HepG2 (cell line): ENCODE measurements at regions not wholly inside any gene's neighbourhood (a gene's known extent, or its start where the extent isn't known, plus 50 kb on each side); places are given as distances from the start of the nearest gene placed in this dataset.

Experiments
- ATAC-seq: fragments of 200-7000 bp; cut with Tn5 transposase; 3 replicates; pipeline ENCODE4 v1.9.1; 2020; ENCODE audit warnings: mild to moderate bottlenecking, moderate library complexity
- BruUV-seq: library from RNA; stranded (reverse); fragments of 400-500 nt; replicated peaks from 2 replicates; lab custom pipeline; 2021; lab: Mats Ljungman, UMichigan
- CTCF ChIA-PET: fragments of 300-600 bp; formaldehyde crosslinking; extraction: SDS; loops from one replicate; lab custom pipeline; 2021; ENCODE audit warnings: low total read pairs, inconsistent platforms, low intra/inter-chr PET ratio; lab: Yijun Ruan, JAX
- POLR2A ChIA-PET: fragments of 350-600 bp; sonication (Branson Sonifier 250); formaldehyde crosslinking; loops from one replicate; lab custom pipeline; 2020; ENCODE audit warnings: antibody characterized with exemption, inconsistent platforms; lab: Yijun Ruan, JAX
- DNase-seq: peaks from one replicate; pipeline ENCODE4 v3.0.0-alpha.2; 2015; ENCODE audit warnings: low spot score
- FAIRE-seq: peaks from 3 replicates; lab custom pipeline; 2011; peaks lifted over from hg19 to GRCh38; lab: Jason Lieb, UNC
- H2AFZ ChIP-seq: one replicate; pipeline ENCODE4 v1.6.1; 2011; ENCODE audit warnings: low read length, inconsistent platforms
- H3K27ac ChIP-seq: fragments of 300-600 bp; 3 replicates; pipeline ENCODE4 v1.8.0; 2011; ENCODE audit warnings: mixed run types, mild to moderate bottlenecking, mixed read lengths, low read length, inconsistent platforms; ENCODE audit not compliant: insufficient read depth; ENCODE audit errors: extremely low read length
- H3K27me3 ChIP-seq, 2 experiments: fragments of 200-600 bp in 1 of 2; 2 replicates in 1 of 2; 3 replicates in 1 of 2; pipeline versions ENCODE4 v1.6.0 to v1.8.0; 2011; ENCODE audit warnings: low read length in 2 of 2, mild to moderate bottlenecking in 2 of 2, moderate library complexity in 2 of 2, inconsistent platforms in 1 of 2; ENCODE audit not compliant: insufficient read depth in 2 of 2, control insufficient read depth in 1 of 2
- H3K36me3 ChIP-seq, 2 experiments: fragments of 200-600 bp in 1 of 2; replicated peaks in 1 of 2; 2 replicates in 1 of 2; 3 replicates in 1 of 2; pipeline versions ENCODE4 v1.5.1 to v1.8.0; 2011; ENCODE audit warnings: low read length in 2 of 2, inconsistent platforms in 1 of 2; ENCODE audit not compliant: insufficient read depth in 2 of 2, control insufficient read depth in 1 of 2
- H3K4me1 ChIP-seq: 2 replicates; pipeline ENCODE4 v1.5.1; 2012; ENCODE audit warnings: low read length, inconsistent platforms; ENCODE audit not compliant: insufficient read depth
- H3K4me2 ChIP-seq: 2 replicates; pipeline ENCODE4 v1.6.0; 2011; ENCODE audit warnings: low read depth, low read length, inconsistent platforms
- H3K4me3 ChIP-seq, 3 experiments: fragments of 200-600 bp in 1 of 3; sonication (generic), shearing (Covaris generic) in 1 of 3; replicated peaks in 1 of 3; 2 replicates each; pipeline ENCODE4 v1.5.1; 2011 to 2016; ENCODE audit warnings: low read length in 3 of 3, inconsistent platforms in 2 of 3, low read depth in 2 of 3, mild to moderate bottlenecking in 2 of 3, control low read depth in 1 of 3, mixed read lengths in 1 of 3; ENCODE audit not compliant: insufficient read depth in 1 of 3
- H3K79me2 ChIP-seq: one replicate; pipeline ENCODE4 v1.6.1; 2011; ENCODE audit warnings: low read length, inconsistent platforms; ENCODE audit not compliant: insufficient read depth
- H3K9ac ChIP-seq: 2 replicates; pipeline ENCODE4 v1.6.0; 2011; ENCODE audit warnings: mild to moderate bottlenecking, low read depth, low read length, inconsistent platforms; ENCODE audit not compliant: insufficient read depth
- H3K9me3 ChIP-seq: 2 replicates; pipeline ENCODE4 v1.5.1; 2012; ENCODE audit warnings: mild to moderate bottlenecking, low read length
- H4K20me1 ChIP-seq: 2 replicates; pipeline ENCODE4 v1.6.0; 2011; ENCODE audit warnings: inconsistent platforms, mild to moderate bottlenecking, low read length, moderate library complexity; ENCODE audit not compliant: insufficient read depth
- GPBP1L1 ChIP-seq: sonication (generic); formaldehyde crosslinking; IDR thresholded peaks from 2 replicates; pipeline ENCODE4 v1.5.0; 2020; ENCODE audit warnings: mild to moderate bottlenecking, missing genetic modification reagents
- HMGXB3 ChIP-seq: sonication (generic); formaldehyde crosslinking; IDR thresholded peaks from 2 replicates; pipeline ENCODE4 v1.4.0; 2020; ENCODE audit warnings: missing genetic modification reagents, borderline replicate concordance
- PAF1 ChIP-seq: IDR thresholded peaks from 2 replicates; pipeline ENCODE4 v1.6.1; 2016; ENCODE audit warnings: missing genetic modification reagents, missing compliant biosample characterization
- PRPF4 ChIP-seq: fragments of 200-400 bp; formaldehyde crosslinking; IDR thresholded peaks from 2 replicates; pipeline ENCODE4 v1.6.1; 2016; ENCODE audit warnings: low read length, low read depth; ENCODE audit not compliant: poor library complexity, severe bottlenecking
- RFX1 ChIP-seq: fragments of 450-650 bp; IDR thresholded peaks from 2 replicates; pipeline ENCODE4 v1.6.1; 2017
- ZFP36L1 ChIP-seq: sonication (generic); formaldehyde crosslinking; IDR thresholded peaks from 2 replicates; pipeline ENCODE4 v1.8.0; 2022; ENCODE audit warnings: mild to moderate bottlenecking, missing genetic modification reagents, moderate library complexity
- ZNF329 ChIP-seq: sonication (generic); formaldehyde crosslinking; IDR thresholded peaks from 2 replicates; pipeline ENCODE4 v1.9.0; 2021; ENCODE audit warnings: low read depth, mild to moderate bottlenecking, missing genetic modification reagents
- ZNF431 ChIP-seq: sonication (generic); formaldehyde crosslinking; IDR thresholded peaks from 2 replicates; pipeline ENCODE4 v1.9.0; 2022; ENCODE audit warnings: missing genetic modification reagents, low read depth, mild to moderate bottlenecking, borderline replicate concordance
- ZNF709 ChIP-seq: sonication (generic); formaldehyde crosslinking; IDR thresholded peaks from 2 replicates; pipeline ENCODE4 v1.5.0; 2020; ENCODE audit warnings: mild to moderate bottlenecking, missing genetic modification reagents
- ZNF775 ChIP-seq: sonication (generic); formaldehyde crosslinking; IDR thresholded peaks from 2 replicates; pipeline ENCODE4 v1.4.0; 2020; ENCODE audit warnings: missing genetic modification reagents, mild to moderate bottlenecking, moderate library complexity, borderline replicate concordance
- WGBS: methylation state at CpG from one replicate; pipeline ENCODE4 v1.1.6; 2017; ENCODE audit warnings: low lambda C conversion rate; 5-methylcytosine and 5-hydroxymethylcytosine counted together
- in situ Hi-C: cut with HindIII; loops from 2 replicates; pipeline ENCODE4 v1.10.0; 2017; ENCODE audit warnings: low pct_unique_long_range_greater_than_20kb; ENCODE audit not compliant: extremely low pct_ligation_motif_present
- intact Hi-C: fragments of 100-400 bp; cut with micrococcal nuclease; formaldehyde crosslinking; loops from one replicate; pipeline ENCODE4 v1.10.0; 2022; ENCODE audit not compliant: unreplicated experiment
- TF ChIP-seq, protein P1 (sequence below): sonication (generic); formaldehyde crosslinking; IDR thresholded peaks from one replicate; pipeline ENCODE4 v1.5.1; 2020; ENCODE audit warnings: mild to moderate bottlenecking, missing genetic modification reagents; ENCODE audit errors: not compliant biosample characterization

- TF ChIP-seq HMGXB3 (CRISPR knock-in tag): no peak
- no peak for TF ChIP-seq PRPF4
- TF ChIP-seq GPBP1L1 (CRISPR knock-in tag): no peak
- TF ChIP-seq ZNF775: no peak
- no peak for TF ChIP-seq PAF1 (CRISPR knock-in tag)
- no peak for TF ChIP-seq ZNF329 (CRISPR knock-in tag)
Observed at GRCh38 chr7:24127930-24128329, 156.1 kb upstream of the NPY start (continued).

- no peaks in the 10 kb centered on the region for H3K9me3 ChIP-seq
- H3K27ac ChIP-seq: no peak overlapping the region
- no peak overlapping the region for H3K9ac ChIP-seq
- FAIRE-seq: no peak
- CTCF ChIA-PET: no interaction called here
- H2AFZ ChIP-seq: no peak overlapping the region
- no peak for DNase-seq
- intact Hi-C loops (no loop called here), in situ Hi-C loops (no loop called here)
- ATAC-seq: no peak
- no peaks in the 10 kb centered on the region for H3K27me3 ChIP-seq
- no TSS peak for BruUV-seq
- no peaks in the 10 kb centered on the region for H3K4me1 ChIP-seq
- no peaks in the 10 kb centered on the region for H4K20me1 ChIP-seq
- no peaks in the 10 kb centered on the region for H3K36me3 ChIP-seq
- no peak overlapping the region for H3K4me2 ChIP-seq
- no peak overlapping the region for H3K4me3 ChIP-seq
- H3K79me2 ChIP-seq: no peaks in the 10 kb centered on the region
- POLR2A ChIA-PET: no interaction called here
- WGBS: 31% methylated on average over 1 of the region's 4 CpGs
- TF ChIP-seq RFX1 (no peak), ZFP36L1 (CRISPR knock-in tag) (no peak), ZNF431 (CRISPR knock-in tag) (no peak), ZNF709 (CRISPR knock-in tag) (no peak)
- TF ChIP-seq, protein P1, sequence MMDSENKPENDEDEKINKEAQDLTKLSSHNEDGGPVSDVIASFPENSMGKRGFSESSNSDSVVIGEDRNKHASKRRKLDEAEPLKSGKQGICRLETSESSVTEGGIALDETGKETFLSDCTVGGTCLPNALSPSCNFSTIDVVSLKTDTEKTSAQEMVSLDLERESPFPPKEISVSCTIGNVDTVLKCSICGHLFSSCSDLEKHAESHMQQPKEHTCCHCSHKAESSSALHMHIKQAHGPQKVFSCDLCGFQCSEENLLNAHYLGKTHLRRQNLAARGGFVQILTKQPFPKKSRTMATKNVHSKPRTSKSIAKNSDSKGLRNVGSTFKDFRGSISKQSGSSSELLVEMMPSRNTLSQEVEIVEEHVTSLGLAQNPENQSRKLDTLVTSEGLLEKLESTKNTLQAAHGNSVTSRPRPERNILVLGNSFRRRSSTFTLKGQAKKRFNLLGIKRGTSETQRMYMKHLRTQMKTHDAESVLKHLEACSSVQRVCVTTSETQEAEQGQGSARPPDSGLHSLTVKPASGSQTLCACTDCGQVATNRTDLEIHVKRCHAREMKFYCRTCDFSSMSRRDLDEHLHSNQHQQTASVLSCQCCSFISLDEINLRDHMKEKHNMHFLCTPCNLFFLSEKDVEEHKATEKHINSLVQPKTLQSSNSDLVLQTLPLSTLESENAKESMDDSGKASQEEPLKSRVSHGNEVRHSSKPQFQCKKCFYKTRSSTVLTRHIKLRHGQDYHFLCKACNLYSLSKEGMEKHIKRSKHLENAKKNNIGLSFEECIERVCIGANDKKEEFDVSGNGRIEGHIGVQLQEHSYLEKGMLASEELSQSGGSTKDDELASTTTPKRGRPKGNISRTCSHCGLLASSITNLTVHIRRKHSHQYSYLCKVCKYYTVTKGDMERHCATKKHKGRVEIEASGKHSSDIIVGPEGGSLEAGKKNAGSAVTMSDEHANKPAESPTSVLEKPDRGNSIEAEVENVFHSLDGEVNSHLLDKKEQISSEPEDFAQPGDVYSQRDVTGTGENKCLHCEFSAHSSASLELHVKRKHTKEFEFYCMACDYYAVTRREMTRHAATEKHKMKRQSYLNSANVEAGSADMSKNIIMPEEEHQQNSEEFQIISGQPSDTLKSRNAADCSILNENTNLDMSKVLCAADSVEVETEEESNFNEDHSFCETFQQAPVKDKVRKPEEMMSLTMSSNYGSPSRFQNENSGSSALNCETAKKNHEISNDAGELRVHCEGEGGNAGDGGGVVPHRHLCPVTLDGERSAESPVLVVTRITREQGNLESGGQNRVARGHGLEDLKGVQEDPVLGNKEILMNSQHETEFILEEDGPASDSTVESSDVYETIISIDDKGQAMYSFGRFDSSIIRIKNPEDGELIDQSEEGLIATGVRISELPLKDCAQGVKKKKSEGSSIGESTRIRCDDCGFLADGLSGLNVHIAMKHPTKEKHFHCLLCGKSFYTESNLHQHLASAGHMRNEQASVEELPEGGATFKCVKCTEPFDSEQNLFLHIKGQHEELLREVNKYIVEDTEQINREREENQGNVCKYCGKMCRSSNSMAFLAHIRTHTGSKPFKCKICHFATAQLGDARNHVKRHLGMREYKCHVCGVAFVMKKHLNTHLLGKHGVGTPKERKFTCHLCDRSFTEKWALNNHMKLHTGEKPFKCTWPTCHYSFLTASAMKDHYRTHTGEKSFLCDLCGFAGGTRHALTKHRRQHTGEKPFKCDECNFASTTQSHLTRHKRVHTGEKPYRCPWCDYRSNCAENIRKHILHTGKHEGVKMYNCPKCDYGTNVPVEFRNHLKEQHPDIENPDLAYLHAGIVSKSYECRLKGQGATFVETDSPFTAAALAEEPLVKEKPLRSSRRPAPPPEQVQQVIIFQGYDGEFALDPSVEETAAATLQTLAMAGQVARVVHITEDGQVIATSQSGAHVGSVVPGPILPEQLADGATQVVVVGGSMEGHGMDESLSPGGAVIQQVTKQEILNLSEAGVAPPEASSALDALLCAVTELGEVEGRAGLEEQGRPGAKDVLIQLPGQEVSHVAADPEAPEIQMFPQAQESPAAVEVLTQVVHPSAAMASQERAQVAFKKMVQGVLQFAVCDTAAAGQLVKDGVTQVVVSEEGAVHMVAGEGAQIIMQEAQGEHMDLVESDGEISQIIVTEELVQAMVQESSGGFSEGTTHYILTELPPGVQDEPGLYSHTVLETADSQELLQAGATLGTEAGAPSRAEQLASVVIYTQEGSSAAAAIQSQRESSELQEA: no peak
Observed at GRCh38 chr7:24129597-24129996, 154.4 kb upstream of the NPY start.
